Astrocyte (in vitro differentiated cells and primary cell): ENCODE measurements at regions not wholly inside any gene's neighbourhood (a gene's known extent, or its start where the extent isn't known, plus 50 kb on each side); places are given as distances from the start of the nearest gene placed in this dataset.
"Not testable (repeated sequence)": the region's sequence is repeated elsewhere in the genome, so short reads cannot be mapped to it uniquely, and the experiment has no call there.

Experiments
- DNase-seq: peaks from one replicate; pipeline ENCODE4 v3.0.0-alpha.2; 2010; ENCODE audit warnings: low read depth
- FAIRE-seq: peaks from 2 replicates; lab custom pipeline; 2011; peaks lifted over from hg19 to GRCh38; lab: Jason Lieb, UNC
- H2AFZ ChIP-seq: 2 replicates; pipeline ENCODE4 v1.6.0; 2012; ENCODE audit warnings: low read depth, low read length, inconsistent platforms
- H3K27ac ChIP-seq: 2 replicates; pipeline ENCODE4 v1.5.1; 2011; ENCODE audit warnings: low read depth, low read length, inconsistent platforms
- H3K27me3 ChIP-seq: 2 replicates; pipeline ENCODE4 v1.6.0; 2011; ENCODE audit warnings: low read length, inconsistent platforms; ENCODE audit not compliant: insufficient read depth
- H3K36me3 ChIP-seq: 2 replicates; pipeline ENCODE4 v1.5.1; 2011; ENCODE audit warnings: low read length, inconsistent platforms; ENCODE audit not compliant: insufficient read depth
- H3K4me1 ChIP-seq: 2 replicates; pipeline ENCODE4 v1.5.1; 2011; ENCODE audit warnings: low read length, inconsistent platforms; ENCODE audit not compliant: insufficient read depth
- H3K4me2 ChIP-seq: 2 replicates; pipeline ENCODE4 v1.6.0; 2012; ENCODE audit warnings: low read length, inconsistent platforms
- H3K4me3 ChIP-seq: 2 replicates; pipeline ENCODE4 v1.5.1; 2011; ENCODE audit warnings: low read depth, mild to moderate bottlenecking, low read length, inconsistent platforms; ENCODE audit not compliant: insufficient read depth
- H3K79me2 ChIP-seq: 2 replicates; pipeline ENCODE4 v1.6.0; 2012; ENCODE audit warnings: mild to moderate bottlenecking, low read length, inconsistent platforms; ENCODE audit not compliant: insufficient read depth
- H3K9ac ChIP-seq: 2 replicates; pipeline ENCODE4 v1.6.0; 2012; ENCODE audit warnings: mild to moderate bottlenecking, low read length, inconsistent platforms
- H3K9me3 ChIP-seq: 2 replicates; pipeline ENCODE4 v1.5.1; 2012; ENCODE audit warnings: low read depth, mild to moderate bottlenecking, low read length, inconsistent platforms; ENCODE audit not compliant: insufficient read depth
- H4K20me1 ChIP-seq: 2 replicates; pipeline ENCODE4 v1.6.0; 2012; ENCODE audit warnings: low read length, inconsistent platforms; ENCODE audit not compliant: insufficient read depth
- H3K27ac Mint-ChIP-seq: one replicate; pipeline ENCODE4 v1.8.0; 2021; ENCODE audit warnings: mild to moderate bottlenecking, mixed read lengths; ENCODE audit not compliant: unreplicated experiment
- H3K27me3 Mint-ChIP-seq: one replicate; pipeline ENCODE4 v1.8.0; 2021; ENCODE audit warnings: low read depth, mixed read lengths; ENCODE audit not compliant: unreplicated experiment
- H3K36me3 Mint-ChIP-seq: one replicate; pipeline ENCODE4 v1.8.0; 2021; ENCODE audit warnings: low read depth, mixed read lengths; ENCODE audit not compliant: unreplicated experiment
- H3K4me1 Mint-ChIP-seq: one replicate; pipeline ENCODE4 v1.8.0; 2021; ENCODE audit warnings: low read depth, mixed read lengths; ENCODE audit not compliant: unreplicated experiment
- H3K4me3 Mint-ChIP-seq: one replicate; pipeline ENCODE4 v1.8.0; 2021; ENCODE audit warnings: mild to moderate bottlenecking, moderate library complexity, mixed read lengths; ENCODE audit not compliant: unreplicated experiment
- H3K9me3 Mint-ChIP-seq: one replicate; pipeline ENCODE4 v1.8.0; 2021; ENCODE audit warnings: mild to moderate bottlenecking, mixed read lengths; ENCODE audit not compliant: unreplicated experiment
- EZH2 ChIP-seq: IDR thresholded peaks from 2 replicates; pipeline ENCODE4 v1.6.1; 2012; ENCODE audit warnings: mild to moderate bottlenecking, low read length, inconsistent platforms; ENCODE audit not compliant: insufficient read depth
- TF ChIP-seq, protein P1 (sequence below): IDR thresholded peaks from 2 replicates; pipeline ENCODE4 v1.5.1; 2011; ENCODE audit warnings: low read depth, mild to moderate bottlenecking, inconsistent platforms, low read length, moderate library complexity; ENCODE audit not compliant: insufficient read depth

DNA sequence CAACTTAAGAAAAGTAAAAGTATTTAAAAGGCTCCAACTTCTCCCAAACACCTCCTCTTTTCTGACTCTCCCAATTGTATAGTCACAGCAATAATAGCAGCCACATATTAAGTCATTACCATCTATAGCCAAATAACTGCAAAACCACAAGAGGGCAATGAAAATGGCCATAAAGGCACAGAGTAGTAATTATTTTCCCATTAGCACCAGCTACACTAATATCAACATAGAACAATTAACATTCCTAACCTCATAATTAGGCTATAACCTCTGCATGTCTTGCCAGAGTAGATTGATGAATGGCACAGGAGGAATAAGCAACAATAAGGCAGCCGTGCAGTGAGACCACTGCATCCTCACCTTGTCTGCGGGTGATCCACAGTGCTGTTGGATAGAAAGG, 226.4 kb upstream of the SERP2 start:
- no peak overlapping the region for H3K4me3 Mint-ChIP-seq
- no peaks in the 10 kb centered on the region for H4K20me1 ChIP-seq
- no peak overlapping the region for H3K27ac ChIP-seq
- H3K9ac ChIP-seq, result no peak overlapping the region
- H3K4me1 Mint-ChIP-seq, result peaks cover 6% of the 10 kb centered on the region
- H3K9me3 ChIP-seq, result no peaks in the 10 kb centered on the region
- H3K4me3 ChIP-seq, result no peak overlapping the region
- no peak for TF ChIP-seq EZH2
- TF ChIP-seq, protein P1, sequence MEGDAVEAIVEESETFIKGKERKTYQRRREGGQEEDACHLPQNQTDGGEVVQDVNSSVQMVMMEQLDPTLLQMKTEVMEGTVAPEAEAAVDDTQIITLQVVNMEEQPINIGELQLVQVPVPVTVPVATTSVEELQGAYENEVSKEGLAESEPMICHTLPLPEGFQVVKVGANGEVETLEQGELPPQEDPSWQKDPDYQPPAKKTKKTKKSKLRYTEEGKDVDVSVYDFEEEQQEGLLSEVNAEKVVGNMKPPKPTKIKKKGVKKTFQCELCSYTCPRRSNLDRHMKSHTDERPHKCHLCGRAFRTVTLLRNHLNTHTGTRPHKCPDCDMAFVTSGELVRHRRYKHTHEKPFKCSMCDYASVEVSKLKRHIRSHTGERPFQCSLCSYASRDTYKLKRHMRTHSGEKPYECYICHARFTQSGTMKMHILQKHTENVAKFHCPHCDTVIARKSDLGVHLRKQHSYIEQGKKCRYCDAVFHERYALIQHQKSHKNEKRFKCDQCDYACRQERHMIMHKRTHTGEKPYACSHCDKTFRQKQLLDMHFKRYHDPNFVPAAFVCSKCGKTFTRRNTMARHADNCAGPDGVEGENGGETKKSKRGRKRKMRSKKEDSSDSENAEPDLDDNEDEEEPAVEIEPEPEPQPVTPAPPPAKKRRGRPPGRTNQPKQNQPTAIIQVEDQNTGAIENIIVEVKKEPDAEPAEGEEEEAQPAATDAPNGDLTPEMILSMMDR, result no peak
- H3K27ac Mint-ChIP-seq, result no peak overlapping the region
- no peaks in the 10 kb centered on the region for H3K36me3 Mint-ChIP-seq
- no peaks in the 10 kb centered on the region for H3K27me3 ChIP-seq
- H2AFZ ChIP-seq, result no peak overlapping the region
- H3K4me1 ChIP-seq, result peaks cover 11% of the 10 kb centered on the region
- peaks cover 3% of the 10 kb centered on the region for H3K9me3 Mint-ChIP-seq
- no peaks in the 10 kb centered on the region for H3K36me3 ChIP-seq
- no peak for DNase-seq
- no peaks in the 10 kb centered on the region for H3K79me2 ChIP-seq
- no peak for FAIRE-seq
- no peak overlapping the region for H3K4me2 ChIP-seq
- H3K27me3 Mint-ChIP-seq, result peaks cover 3% of the 10 kb centered on the region

DNA sequence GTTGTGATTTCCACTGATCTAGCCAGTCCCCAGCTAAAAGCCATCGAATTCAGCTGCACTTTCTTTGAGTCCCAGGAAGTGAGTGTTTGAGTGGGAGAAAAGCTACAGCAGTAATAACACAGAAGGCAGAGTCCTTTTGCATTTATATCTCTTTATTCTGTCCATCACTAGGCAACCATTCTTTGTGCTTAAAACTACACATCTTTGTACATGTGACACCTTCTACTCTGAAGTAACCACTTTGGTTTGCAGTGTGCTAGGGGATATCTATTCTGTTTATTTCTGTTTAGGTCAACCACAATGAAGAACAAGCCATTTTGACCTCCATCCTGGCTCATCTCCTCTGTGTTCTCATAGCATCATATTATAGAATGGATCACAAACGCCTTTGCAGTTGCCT, 226.0 kb upstream of the SERP2 start:
- no peaks in the 10 kb centered on the region for H3K9me3 ChIP-seq
- no peak overlapping the region for H2AFZ ChIP-seq
- no peaks in the 10 kb centered on the region for H4K20me1 ChIP-seq
- no peaks in the 10 kb centered on the region for H3K36me3 Mint-ChIP-seq
- no peak overlapping the region for H3K27ac Mint-ChIP-seq
- H3K27me3 ChIP-seq, result no peaks in the 10 kb centered on the region
- H3K79me2 ChIP-seq, result no peaks in the 10 kb centered on the region
- no peak for FAIRE-seq
- H3K4me1 ChIP-seq, result peaks cover 7% of the 10 kb centered on the region
- H3K27me3 Mint-ChIP-seq, result peaks cover 3% of the 10 kb centered on the region
- no peak overlapping the region for H3K4me3 ChIP-seq
- H3K4me1 Mint-ChIP-seq, result peaks cover 6% of the 10 kb centered on the region
- H3K9me3 Mint-ChIP-seq, result peaks cover 3% of the 10 kb centered on the region
- TF ChIP-seq, protein P1, result no peak
- TF ChIP-seq EZH2, result no peak
- H3K4me2 ChIP-seq, result no peak overlapping the region
- no peak for DNase-seq
- no peak overlapping the region for H3K27ac ChIP-seq
- H3K9ac ChIP-seq, result no peak overlapping the region
- H3K4me3 Mint-ChIP-seq, result no peak overlapping the region
- no peaks in the 10 kb centered on the region for H3K36me3 ChIP-seq

DNA sequence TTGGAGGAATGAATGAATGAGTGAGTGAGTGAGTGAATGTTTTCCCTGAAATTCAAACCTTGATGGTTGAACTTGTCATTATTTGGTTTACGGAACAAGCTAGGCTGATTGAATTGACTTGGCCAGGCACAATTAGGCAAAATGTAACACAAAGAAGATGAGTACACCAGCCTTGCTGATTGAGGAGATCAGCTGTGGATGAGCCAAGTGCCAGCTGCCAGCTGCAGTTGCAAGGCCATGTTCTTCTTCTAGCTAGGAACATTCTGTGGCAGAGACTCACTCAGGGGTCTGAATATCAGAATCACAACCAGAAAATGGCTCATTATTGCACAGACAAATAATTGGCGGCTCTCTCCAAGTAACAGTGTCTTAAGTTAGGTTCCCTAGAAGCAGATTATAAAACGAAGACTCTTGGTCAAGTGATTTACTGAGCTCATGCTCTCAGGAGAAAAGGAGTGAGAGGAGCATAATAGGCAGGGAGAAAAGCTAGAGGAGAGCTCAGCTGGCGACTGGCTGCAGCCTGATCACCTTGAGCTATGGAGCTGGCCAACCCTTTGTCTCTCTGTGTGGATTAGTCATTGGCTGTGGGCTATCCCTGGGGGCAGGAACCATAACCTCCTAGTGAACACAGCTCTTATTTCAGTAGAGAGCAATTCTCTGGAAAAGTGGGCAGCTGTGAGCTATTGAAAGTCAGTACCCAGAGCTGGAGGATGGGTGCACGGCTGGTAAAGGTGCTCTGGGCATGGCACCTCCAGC, 225.3 kb upstream of the SERP2 start:
- no peaks in the 10 kb centered on the region for H3K36me3 ChIP-seq
- no peaks in the 10 kb centered on the region for H3K79me2 ChIP-seq
- Mint-ChIP-seq H3K4me3 (no peak overlapping the region), H3K9me3 (peaks cover 3% of the 10 kb centered on the region), H3K36me3 (no peaks in the 10 kb centered on the region), H3K4me1 (peaks cover 2% of the 10 kb centered on the region), H3K27ac (no peak overlapping the region), H3K27me3 (peaks cover 3% of the 10 kb centered on the region)
- H4K20me1 ChIP-seq, result no peaks in the 10 kb centered on the region
- H3K4me3 ChIP-seq, result no peak overlapping the region
- H2AFZ ChIP-seq, result no peak overlapping the region
- DNase-seq (no peak), FAIRE-seq (no peak)
- H3K9me3 ChIP-seq, result no peaks in the 10 kb centered on the region
- no peak overlapping the region for H3K4me2 ChIP-seq
- TF ChIP-seq, protein P1, result no peak
- TF ChIP-seq EZH2, result no peak
- no peaks in the 10 kb centered on the region for H3K27me3 ChIP-seq
- no peak overlapping the region for H3K9ac ChIP-seq
- H3K27ac ChIP-seq, result no peak overlapping the region
- H3K4me1 ChIP-seq, result peaks cover under 1% of the 10 kb centered on the region

DNA sequence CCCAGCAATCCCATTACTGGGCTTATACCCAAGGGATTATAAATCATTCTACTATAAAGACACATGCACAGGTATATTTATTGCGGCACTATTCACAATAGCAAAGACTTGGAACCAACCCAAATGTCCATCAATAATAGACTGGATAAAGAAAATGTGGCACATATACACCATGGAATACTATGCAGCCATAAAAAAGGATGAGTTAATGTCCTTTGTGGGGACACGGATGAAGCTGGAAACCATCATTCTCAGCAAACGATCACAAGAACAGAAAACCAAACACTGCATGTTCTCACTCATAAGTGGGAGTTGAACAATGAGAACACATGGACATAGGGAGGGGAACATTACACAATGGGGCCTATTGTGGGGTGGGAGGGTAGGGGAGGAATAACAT, 224.4 kb upstream of the SERP2 start:
- not testable (repeated sequence) for H3K9me3 ChIP-seq, H3K27ac Mint-ChIP-seq, FAIRE-seq, H3K4me1 ChIP-seq, DNase-seq, H3K27me3 ChIP-seq, H3K36me3 Mint-ChIP-seq, H3K9ac ChIP-seq, H3K4me3 ChIP-seq, H3K27me3 Mint-ChIP-seq, H4K20me1 ChIP-seq, H3K4me3 Mint-ChIP-seq, H3K79me2 ChIP-seq, H3K36me3 ChIP-seq, H3K4me1 Mint-ChIP-seq, H2AFZ ChIP-seq, H3K4me2 ChIP-seq, H3K9me3 Mint-ChIP-seq, H3K27ac ChIP-seq
